Breast epithelium (tissue), 3 donors: ENCODE measurements at regions not wholly inside any gene's neighbourhood (a gene's known extent, or its start where the extent isn't known, plus 50 kb on each side); places are given as distances from the start of the nearest gene placed in this dataset.

Experiments
- CTCF ChIP-seq, 3 donors: fragments of 450-650 bp; IDR thresholded peaks; one replicate each; pipeline ENCODE4 v1.5.1; 2016 to 2017; ENCODE audit warnings: antibody characterized with exemption in 3 of 3, mild to moderate bottlenecking in 3 of 3, moderate library complexity in 3 of 3
- POLR2A ChIP-seq: fragments of 450-650 bp; IDR thresholded peaks from one replicate; pipeline ENCODE4 v1.6.1; 2016; ENCODE audit warnings: antibody characterized with exemption, mild to moderate bottlenecking, moderate library complexity

- no peak for TF ChIP-seq CTCF (IDR thresholded peaks at IDR 0.05)
- no peak for TF ChIP-seq POLR2A
Measured at GRCh38 chr10:8138471-8138870, 84.0 kb downstream of the GATA3 start.
